Activated CD4-positive, CD25-positive, alpha-beta regulatory T cell treated with anti-CD3 and anti-CD28 coated beads, Interleukin-2, amount 50 U/mL, for 16 hours (primary cell): ENCODE measurements at regions not wholly inside any gene's neighbourhood (a gene's known extent, or its start where the extent isn't known, plus 50 kb on each side); places are given as distances from the start of the nearest gene placed in this dataset.

Source experiments
- DNase-seq: peaks from one replicate; pipeline ENCODE4 v3.0.0-alpha.2; 2020; ENCODE audit warnings: low read depth, low spot score

DNA sequence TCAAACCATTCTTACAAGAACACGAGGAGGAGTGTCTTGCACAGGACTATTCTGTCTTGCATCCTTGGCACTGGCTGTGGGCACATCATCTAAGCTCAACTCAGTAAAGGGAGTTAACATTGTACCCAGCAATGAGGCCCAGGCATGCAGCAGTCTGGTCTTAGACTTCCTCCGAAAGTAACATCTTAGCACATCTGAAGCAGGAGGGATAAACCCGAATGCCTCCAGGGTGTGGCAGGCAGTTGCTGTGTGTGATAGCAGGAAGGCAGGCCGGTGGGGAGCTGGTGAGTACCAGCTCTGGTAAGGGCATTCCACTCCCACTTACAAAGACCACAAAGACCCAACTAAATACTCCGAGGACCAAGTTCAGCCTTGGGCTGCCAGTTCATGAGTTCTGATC is 206.3 kb downstream of the TSN start:
- DNase-seq, result no peak

DNA sequence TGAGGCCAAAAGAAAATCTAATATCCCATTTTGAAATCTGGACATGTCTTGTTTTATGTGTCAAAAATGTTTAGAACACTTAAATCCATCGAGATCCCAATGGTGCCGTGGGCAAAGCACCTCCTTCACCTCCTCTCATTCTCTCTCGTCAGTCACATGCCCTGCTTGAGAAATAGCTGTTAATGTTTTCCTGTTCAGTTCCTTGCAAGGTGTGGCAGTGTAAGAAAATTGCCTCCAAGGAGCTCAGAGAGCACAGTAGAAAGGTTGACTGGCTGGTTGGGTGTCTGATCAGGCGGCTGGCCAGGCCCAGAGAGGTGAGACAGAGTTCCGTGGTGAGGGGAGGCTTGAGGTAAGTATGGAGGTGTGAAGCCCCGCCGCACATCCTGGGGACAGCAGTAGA is 210.2 kb downstream of the TSN start:
- DNase-seq, result no peak

DNA sequence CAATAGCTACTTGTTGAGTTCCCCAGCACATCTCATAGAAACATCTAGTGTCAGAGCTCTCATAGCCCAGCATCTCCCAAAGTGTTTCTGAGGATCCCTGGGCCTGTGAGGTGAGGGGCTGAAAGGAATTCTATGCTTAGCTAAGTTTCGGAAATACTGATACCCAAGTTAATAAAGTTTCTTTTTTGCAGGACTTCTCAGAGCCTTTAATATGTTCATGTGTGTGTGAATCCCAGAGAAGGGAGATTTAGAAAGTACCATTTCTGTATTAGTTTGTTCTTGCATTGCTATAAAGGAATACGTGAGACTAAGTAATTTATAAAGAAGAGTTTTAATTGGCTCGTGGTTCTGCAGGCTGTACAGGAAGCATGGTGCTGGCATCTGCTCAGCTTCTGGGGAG is 211.2 kb downstream of the TSN start:
- no peak for DNase-seq

DNA sequence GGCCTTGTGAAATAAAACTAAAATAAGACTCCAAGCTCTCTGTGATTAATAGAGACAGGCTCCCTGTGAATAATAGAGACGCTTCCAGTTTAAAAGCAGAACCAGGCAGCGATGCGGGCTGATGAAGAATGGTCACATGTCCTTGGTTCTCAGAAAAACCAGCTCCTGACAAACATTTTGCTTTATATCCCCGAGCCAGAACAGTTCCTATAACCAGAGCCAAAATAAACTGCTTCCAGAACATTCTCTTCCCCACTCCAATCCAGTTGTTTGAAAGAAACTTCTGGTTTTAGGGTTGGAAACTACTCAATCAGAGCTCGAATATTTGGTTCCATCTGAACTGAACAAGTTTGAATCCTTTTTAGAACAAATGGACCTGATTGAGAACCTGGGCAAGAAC is 213.7 kb downstream of the TSN start:
- DNase-seq, result no peak

DNA sequence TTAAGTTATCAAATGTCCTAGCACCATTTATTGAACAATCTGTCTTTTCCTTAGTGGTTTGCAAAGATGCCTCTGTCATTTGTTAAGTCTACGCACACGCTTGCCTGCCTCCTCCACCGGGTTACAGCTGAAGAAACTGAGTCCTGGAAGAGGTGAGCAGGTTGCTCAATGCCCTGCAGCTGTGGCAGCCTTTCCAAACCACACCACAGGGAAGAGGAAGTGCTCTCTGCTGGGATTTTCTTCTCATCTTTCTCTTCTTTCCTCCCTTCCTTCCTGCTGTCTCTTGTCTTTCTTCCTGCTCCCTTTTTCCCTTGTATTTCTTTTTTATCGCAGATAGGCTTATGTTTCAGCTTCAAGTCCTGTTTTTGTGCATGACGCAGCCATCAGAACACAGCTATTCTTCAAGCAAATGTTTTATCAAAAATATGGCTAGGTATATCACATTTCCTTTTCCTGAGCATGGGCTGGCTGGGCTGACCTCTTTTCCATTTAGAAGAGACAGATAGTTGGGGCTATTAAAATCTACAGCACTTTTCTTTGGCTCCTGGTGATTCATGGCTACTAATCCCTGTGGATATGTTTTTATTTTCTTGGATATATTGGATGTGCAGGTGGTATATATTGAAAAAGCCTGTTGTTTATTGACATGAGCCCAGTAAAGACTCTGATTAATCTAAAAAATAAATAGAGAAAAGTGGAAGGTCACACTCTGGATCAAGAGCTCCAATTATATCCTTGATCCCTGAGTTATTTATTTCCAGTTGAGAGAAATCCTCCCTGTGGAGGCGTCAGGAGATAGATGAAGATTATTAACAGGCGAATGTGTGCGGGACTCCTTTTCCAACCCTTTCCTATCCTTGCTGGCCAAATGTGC is 214.6 kb downstream of the TSN start:
- no peak for DNase-seq

DNA sequence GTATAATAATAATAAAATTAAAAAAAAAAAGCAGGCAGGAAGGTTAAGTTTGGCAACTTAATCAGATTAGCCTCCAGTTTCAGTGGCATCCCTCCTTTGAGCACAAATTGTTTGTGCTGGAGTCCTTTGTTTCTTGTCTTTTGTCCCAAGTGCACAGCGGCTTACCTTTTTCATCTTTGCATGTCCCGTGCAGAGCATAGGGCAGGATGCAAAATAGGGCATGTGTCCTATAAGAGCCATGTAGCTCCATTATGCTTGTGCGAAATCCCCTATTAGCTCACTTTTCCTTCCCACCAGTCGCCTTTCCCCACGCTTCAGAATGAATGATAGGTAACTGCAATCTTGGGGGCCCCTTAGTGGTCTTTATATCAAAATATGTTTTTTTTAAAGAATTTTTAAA is 216.8 kb downstream of the TSN start:
- no peak for DNase-seq

DNA sequence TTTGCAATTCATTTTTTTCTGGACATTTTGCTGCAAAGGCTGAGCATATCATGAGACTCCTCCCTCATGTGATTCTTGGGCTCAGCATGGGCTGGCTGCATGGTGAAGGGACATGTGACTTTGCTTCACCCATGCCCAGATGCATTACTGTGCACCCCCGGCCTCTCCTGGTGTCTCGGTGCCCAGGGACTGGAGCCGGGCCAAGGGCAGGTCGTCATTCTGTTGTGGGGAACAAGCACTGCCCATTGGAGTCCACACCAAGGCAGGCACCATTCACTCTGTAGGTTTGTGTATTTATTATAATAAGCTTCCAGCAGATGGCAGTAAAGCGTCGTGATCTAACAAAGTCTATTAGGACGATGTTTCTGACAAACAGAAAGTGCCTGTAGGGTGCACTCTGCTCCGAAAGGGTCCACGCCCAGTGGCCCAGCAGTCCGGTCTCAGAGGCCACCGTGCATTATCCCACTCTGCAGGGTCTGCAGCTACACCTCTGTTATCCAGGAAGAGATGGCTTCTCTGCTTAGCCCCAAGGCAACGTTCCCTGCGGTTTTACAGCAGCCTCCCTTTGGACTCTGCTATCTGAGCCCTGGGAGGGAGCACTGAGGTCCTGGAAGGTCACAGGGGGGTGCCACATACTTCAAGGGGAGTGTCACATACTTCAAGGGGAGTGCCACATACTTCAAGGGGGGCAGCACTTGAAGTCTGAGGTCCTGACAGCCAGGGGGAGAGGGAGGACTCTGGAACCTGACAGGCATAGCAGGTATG is 219.6 kb downstream of the TSN start:
- peak; percentile 23 for DNase-seq

DNA sequence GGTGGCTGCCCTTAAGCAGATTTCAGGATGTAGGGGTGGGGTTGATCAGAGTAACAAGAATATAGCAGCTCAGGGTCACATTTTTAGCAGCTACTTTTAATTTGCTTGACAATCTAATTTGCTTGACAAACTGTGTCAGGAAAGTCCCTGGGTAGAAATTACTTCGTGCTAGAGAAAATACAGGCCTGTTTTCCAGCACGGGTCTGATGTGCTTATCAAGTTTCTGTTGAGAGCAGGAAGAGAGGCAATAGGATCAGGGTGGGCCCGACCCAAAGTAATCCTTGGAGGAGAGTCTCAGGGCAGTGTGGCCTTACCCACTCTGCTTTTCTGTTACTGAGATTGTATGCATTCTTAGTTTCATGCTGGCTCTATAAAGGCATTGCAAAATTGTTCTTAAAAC is 221.5 kb downstream of the TSN start:
- DNase-seq, result no peak

DNA sequence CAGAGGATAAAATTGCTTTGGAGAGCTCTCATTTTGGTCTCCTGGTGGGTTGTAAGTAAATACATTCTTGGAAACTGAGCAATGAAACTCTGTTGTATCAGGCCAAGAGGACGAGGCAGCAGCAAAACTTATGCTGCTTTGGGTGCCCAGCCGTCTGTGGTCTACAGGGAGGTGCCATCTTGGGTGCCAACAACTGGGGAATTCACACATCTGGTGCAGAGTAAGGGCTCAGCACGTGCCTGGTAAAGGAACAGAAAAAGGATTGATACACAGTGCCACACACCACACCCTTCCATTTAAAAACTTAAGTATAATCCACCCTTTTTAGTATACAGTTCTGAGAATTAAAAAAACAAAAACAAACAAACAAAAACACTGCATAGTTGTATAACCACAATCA is 221.9 kb downstream of the TSN start:
- DNase-seq, result no peak

DNA sequence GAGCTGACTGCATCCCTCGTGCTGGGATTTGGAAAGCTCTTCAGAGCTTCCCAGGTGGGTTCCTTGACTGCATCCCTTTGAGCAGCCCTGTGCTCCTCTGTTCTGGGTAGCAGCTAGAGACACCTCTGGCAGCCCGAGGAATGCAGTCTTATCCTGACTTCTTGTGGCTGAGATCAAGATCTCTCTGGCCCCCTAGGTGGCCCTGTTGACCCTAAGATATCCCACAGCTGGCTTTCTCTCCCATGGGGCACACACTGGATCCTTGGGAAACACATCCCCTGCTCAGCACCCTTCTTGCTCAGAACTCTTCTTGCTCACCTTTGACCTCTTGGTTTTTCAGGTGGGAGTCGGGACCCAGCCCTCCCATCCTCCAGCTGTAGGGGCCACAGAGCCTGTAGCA is 237.2 kb downstream of the TSN start:
- no peak for DNase-seq

DNA sequence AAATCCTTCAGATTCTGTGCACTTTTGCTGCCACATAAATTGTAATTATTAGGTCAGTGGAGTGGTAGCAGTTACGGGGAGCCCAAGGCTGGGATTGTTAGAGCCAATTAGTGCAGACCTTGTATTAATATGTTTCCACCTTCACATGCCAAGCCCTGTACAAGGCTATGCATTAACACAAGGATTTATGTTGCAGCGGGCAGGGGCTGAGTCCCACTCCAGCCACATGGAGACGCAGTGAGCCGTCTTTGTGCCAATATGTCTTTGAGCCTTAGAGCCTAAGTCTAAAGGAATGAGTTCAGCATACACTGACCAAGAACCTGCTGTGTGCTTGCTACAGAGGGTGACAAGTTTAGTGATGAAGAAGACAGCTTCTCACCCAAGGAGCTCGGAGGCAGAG is 238.2 kb downstream of the TSN start:
- no peak for DNase-seq

DNA sequence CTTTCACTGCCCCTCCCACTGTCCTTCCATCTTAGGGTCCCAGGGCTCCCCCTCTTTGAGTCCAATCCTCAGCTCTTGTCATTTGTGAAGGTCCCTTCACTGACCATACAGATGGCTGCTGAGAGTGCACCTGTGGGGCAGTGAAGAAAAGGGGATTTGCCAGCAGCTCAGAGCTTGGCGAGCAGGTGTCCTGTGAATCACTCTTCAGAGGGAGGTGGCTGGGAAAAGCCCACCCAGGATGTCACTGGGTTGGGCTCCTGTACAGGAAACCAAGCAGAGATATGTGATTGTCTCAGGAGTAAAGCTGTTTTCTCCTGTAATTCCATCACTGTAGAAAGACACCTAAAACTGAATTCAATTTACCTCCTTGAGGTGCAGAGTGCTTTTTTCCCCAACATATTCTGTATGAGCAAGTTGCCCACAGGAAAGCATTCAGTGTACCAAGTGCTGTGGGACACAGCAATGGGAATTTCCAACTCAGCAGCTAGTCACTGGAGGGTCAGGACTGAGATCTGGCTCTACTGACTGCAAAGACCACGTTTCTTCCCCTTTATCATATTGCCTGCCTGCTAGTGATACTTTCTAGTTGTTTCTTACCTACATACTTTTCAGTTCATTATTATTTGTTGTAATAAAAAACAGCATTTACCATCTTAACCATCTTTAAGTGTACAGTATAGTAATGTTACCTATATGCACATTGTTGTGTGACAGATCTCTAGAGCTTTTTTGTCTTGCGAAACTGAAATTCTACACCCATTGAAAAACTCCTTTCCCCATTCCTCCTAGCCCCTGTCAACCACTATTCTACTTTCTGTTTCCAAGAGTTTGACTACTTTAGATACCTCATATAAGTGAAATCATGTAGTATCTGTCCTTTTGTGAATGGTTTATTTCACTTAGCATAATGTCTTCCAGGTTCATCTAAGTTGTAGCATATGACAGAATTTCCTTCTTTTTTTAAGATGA is 239.1 kb downstream of the TSN start:
- DNase-seq, result no peak

DNA sequence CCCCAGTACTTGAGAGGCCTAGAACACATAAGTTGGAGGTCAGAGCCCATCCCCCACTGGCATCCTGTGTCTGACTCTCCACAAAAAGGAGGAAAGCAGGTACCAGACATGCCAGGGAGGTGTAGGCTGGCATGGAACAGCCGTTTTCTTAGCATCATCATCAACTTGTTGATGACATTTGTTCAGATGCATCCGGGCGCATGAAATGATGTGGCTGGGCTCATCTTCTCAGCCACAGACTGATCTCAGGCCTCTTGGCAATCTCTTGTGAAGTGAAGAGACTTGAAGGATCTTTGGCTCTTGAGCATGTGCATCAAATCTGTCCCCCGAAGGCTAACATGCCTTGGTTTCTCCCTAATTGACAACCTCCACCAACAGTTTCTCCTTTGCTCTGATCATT is 243.3 kb downstream of the TSN start:
- no peak for DNase-seq

DNA sequence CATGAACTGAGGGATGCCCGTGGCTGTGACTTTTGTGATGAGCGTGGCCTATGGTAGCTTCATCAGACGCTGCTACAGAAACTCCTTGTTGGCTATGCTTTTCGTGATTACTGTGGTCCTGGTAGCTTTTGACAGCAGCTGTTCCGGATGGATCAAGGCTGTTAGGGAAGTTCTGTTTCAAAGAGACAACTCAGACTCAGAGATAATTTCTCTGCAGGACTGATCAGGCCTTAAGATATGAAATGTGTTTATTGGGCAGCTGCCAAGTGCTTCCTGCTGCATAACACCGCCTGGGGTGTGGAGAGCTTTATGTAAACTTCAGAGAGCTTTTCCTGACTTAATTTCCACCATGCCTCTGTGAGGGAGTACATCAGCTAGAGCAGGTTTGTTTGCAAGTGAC is 243.8 kb downstream of the TSN start:
- no peak for DNase-seq

DNA sequence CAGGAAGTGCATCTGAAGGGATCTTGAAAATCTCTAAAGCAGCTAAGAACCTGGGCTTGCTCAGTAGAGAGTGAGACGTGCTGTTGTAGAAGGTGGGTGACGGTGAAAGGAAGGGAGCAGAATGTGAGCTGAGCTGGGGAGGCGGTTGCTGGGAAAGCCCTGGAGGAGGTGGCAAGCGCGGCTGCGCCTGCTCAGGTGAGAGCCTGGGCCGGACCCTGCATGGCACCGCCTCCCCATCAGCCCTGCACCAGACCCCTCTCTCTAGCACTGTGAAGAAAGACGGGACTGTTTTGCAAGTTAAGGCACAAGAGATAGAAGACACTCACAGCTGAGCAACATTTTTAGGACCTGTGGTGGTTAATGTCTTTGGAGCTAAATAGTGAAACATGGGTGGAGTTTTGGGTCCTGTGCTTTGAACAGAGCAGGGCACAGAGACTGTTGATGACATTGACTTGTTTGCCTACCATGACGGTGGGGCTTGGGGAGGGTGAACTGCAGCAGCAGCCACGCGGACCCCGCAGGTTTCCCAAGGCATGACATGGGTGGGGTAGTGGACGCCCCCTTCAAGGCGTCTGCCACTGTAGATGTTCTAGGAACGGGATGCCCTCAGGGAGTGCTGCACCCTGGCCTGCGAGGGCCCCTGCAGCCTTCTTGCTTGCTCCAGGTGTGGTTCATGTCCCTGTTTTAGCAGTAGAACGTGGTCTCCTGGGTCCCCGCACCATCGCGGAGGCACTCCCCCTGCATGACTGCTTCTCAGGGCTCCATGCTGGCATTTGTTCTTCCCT is 245.3 kb downstream of the TSN start:
- no peak for DNase-seq

DNA sequence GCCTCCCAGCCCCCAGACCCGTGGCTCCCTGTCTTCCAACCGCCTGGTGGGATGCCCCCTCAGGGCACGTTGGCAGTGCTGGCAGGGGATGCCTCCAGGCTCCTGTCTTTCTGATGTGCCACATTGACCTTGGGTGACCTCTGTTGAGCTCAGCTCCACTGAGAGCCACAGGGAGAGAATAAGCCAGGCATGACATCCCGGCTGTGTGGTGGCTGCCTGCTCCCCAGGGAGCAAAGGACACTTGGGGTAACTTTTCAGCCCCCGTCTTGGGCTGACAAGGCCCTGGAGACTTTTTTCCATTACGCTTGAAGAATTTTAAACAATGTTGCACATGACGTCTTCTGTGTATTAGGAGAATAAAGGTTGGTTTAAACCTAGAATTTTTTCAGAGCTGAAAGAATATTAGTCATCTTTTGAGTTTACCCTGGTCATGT is 246.0 kb downstream of the TSN start:
- DNase-seq, result no peak

DNA sequence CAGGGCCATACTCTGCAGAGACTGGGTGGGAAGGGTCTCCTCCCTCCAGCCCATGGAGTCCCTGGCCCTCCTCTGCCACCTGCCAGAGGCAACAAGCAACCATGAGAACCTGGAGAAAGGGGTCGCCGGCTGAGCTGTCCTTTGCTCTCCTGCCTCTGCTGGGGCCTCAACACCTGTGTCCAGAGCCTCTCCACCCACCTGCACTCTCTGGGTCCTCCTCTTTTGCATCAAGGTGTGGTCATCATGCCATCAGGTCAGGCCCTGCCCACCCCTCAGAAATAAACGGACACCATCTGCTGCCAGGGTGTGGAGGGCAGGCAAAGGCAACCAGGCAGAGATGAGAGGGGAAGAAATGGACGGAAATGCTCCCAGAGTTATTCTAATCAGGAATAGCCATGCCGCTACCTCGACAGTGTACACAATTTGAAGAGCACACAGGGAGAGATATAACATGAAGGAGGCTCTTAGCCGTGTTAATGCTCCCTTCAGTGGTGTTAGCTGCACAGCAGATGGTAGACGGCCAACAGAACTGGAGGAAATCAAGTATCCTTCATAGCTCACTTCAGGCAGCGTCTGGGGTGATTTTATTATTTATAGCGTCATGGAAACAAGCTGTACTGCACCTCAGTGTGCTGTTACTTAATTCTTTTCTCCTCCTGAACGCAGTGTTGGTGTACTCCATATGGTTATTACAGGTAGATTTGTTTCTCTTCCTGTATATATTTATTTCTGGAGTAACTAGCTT is 247.9 kb downstream of the TSN start:
- DNase-seq, result no peak

DNA sequence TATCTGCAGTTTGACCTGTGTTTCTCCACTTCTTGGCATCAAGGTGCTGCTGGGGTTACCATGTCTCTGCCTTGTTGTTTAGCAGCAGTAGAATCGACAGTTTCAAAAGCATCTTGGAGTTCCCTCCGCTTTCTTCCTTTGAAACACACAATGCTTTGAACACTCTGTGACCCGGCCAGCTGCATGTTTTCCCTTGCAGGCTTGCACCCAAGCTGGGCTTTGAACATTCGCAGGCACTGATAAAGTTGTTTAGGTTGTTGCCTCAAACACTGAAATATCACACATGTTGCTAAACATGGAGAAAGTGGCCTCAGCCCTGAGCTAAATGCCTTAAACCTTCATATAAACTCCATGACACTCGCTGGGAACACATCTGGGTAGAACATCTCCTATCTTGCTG is 251.7 kb downstream of the TSN start:
- no peak for DNase-seq

DNA sequence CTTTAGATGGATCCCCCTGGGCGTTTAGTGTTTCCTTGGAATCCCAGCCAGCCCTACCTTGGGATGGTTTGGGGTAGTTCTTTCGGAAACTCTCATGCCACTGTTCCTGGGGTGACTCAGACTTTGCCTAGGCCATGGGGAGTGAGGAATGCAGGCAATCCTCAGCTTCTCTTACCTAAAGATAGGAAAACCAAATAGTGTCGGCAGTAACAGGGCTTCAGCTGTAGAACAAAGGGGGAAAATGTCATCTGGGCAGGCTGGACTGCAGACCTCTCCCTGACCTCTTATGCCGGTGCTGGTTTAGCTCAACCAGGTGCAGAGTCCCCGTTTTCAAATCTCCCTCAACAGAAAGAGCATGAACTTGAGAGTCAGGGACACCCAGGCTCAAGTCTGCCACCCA is 252.1 kb downstream of the TSN start:
- no peak for DNase-seq

DNA sequence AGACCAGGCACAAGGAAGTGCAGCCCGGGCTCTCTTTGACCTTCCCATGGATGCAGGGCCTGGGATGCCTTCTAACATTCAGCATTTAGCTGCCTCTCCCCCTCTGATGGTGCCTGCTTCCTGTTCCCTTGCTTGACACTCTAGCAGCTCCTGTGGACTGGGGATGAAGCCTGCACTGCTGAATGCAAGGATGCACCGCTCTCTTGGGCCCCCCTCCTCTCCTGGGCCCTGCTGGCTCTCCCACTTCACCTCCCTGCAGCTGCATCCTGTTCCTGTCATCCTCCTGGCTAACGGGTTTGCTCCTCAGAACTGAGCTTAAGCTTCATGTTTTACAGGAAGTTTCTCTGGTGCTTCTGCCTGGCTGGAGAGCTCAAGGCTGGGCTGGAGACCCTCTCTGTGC is 254.1 kb downstream of the TSN start:
- DNase-seq, result no peak
